DOHH2 (cell line): ENCODE measurements at regions not wholly inside any gene's neighbourhood (a gene's known extent, or its start where the extent isn't known, plus 50 kb on each side); places are given as distances from the start of the nearest gene placed in this dataset.

Source experiments
- CTCF ChIP-seq: fragments of 200-600 bp; sonication (generic); IDR thresholded peaks from one replicate; pipeline ENCODE4 v1.5.1; 2014; ENCODE audit warnings: antibody characterized with exemption, mild to moderate bottlenecking, low read depth, low read length; ENCODE audit not compliant: poor library complexity, severe bottlenecking
- EZH2phosphoT487 ChIP-seq: fragments of 200-600 bp; sonication (generic); IDR thresholded peaks from 2 replicates; pipeline ENCODE4 v1.6.1; 2017; ENCODE audit warnings: borderline replicate concordance, mild to moderate bottlenecking, antibody characterized with exemption, low read length, moderate library complexity, mixed read lengths

GRCh38 chr2:137912371-137912770 lies 51.9 kb upstream of the HNMT start:
- no peak for TF ChIP-seq CTCF
- TF ChIP-seq EZH2phosphoT487: no peak
